ENCODE measurements at regions not wholly inside any gene's neighbourhood (a gene's known extent, or its start where the extent isn't known, plus 50 kb on each side); places are given as distances from the start of the nearest gene placed in this dataset.

GRCh38 chr1:232267092-232267836, 362.7 kb downstream of the SIPA1L2 start:
- H3K36me3 ChIP-seq (ENCODE audit: control insufficient read depth, insufficient read depth, low read length), result no peaks in the 10 kb centered on the region
- no peaks in the 10 kb centered on the region for H3K27me3 ChIP-seq (ENCODE audit: control insufficient read depth, insufficient read depth, low read length)
- no peak for DNase-seq (ENCODE audit: low read depth)
- POLR2A ChIA-PET, result no interaction called here
- CTCF ChIA-PET, result no interaction called here
- no peak for TF ChIP-seq CTCF (IDR thresholded peaks at IDR 0.05; ENCODE audit: insufficient read depth, low read depth, low read length)
- no peak overlapping the region for H3K4me3 ChIP-seq (ENCODE audit: low read depth, low read length)

- H3K27me3 ChIP-seq (ENCODE audit: control insufficient read depth, insufficient read depth, low read length), result 0 out of 2 replicates have a peak, but pooled peaks cover 2% of the 10 kb centered on the region
- TF ChIP-seq CTCF (IDR thresholded peaks at IDR 0.05; ENCODE audit: insufficient read depth, low read depth, low read length), result no peak
- no peak overlapping the region for H3K4me3 ChIP-seq (ENCODE audit: low read depth, low read length)
- no peak for DNase-seq (ENCODE audit: low read depth)
- ChIA-PET CTCF (interaction anchor here (1.3 kb wide), 1 partner anchor 37 kb away, joined by 4 read pairs; no protein-coding TSS in a partner anchor), POLR2A (no interaction called here)
- no peaks in the 10 kb centered on the region for H3K36me3 ChIP-seq (ENCODE audit: control insufficient read depth, insufficient read depth, low read length)
Measured at GRCh38 chr1:232263452-232263851, 366.5 kb downstream of the SIPA1L2 start.

DNA sequence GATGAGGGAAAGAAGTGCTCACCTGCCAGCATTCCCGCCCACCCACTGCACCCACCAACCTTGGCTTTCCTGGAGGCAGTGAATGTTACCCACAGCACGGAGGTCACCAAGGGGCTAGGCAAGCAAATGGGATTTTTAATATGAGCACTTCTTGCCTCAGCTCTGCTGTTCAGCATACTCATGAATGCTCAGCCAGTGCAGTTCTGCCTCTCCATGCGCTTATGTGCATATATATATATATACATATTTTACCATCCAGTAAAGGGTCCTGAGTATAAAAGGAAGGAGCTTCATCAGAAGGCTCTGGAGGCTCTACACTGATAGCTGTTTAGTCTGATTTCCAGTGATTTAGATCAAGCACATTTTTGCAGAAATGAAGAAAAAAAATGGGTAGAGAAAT, 366.9 kb downstream of the SIPA1L2 start:
- Histone ChIP-seq H3K36me3 (ENCODE audit: control insufficient read depth, insufficient read depth, low read length) (no peaks in the 10 kb centered on the region), H3K4me3 (ENCODE audit: low read depth, low read length) (no peak overlapping the region), H3K27me3 (ENCODE audit: control insufficient read depth, insufficient read depth, low read length) (0 out of 2 replicates have a peak, but pooled peaks cover 2% of the 10 kb centered on the region)
- ChIA-PET CTCF (interaction anchor here (1.3 kb wide), 1 partner anchor 38 kb away, joined by 4 read pairs; no protein-coding TSS in a partner anchor), POLR2A (no interaction called here)
- TF ChIP-seq CTCF (IDR thresholded peaks at IDR 0.05; ENCODE audit: insufficient read depth, low read depth, low read length), result no peak
- DNase-seq (ENCODE audit: low read depth), result no peak

DNA sequence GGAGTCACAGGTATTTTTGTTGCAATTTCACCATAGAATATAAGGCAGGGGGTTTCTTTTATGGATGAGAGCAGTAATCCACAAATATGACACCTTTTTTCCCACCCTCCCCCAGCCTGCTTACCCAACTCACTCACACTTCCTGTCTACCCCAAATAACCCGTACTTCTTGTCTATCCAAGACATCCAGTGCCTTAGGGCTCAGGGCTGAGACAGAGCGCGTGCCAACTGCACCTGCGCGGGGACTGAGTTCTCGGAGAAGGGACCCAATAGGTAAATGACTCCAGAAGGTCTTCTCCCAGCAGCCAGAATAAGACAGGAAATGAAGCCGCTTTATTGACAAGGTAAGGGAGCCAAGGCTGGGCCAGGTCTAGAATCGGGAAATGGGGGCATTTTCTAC, 369.1 kb downstream of the SIPA1L2 start:
- H3K36me3 ChIP-seq (ENCODE audit: control insufficient read depth, insufficient read depth, low read length), result no peaks in the 10 kb centered on the region
- 0 out of 2 replicates have a peak, but pooled peaks cover 2% of the 10 kb centered on the region for H3K27me3 ChIP-seq (ENCODE audit: control insufficient read depth, insufficient read depth, low read length)
- H3K4me3 ChIP-seq (ENCODE audit: low read depth, low read length), result no peak overlapping the region
- ChIA-PET CTCF (no interaction called here), POLR2A (no interaction called here)
- TF ChIP-seq CTCF (IDR thresholded peaks at IDR 0.05; ENCODE audit: insufficient read depth, low read depth, low read length), result no peak
- no peak for DNase-seq (ENCODE audit: low read depth)

DNA sequence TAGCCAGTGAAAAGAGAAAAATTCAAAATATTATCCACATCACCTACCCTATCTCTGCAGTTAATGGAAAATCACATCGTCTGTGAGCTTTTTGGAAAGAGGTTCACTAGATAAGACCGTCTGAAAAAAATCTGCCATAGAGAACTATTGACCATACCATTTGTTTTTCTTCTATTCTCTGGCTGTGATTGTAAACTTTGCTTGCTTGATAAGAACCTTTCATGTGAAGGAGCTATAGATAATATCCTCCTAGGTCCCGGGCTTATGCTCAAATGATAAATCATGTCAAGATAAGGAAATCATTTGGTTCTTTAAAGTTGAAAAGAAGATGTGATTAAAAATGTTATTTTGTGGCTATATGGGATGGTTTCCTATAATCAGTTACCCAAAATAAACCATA, 369.9 kb downstream of the SIPA1L2 start:
- no peak for TF ChIP-seq CTCF (IDR thresholded peaks at IDR 0.05; ENCODE audit: insufficient read depth, low read depth, low read length)

More for the DNA sequence above, 369.9 kb downstream of the SIPA1L2 start:
- 0 out of 2 replicates have a peak, but pooled peaks cover 2% of the 10 kb centered on the region for H3K27me3 ChIP-seq (ENCODE audit: control insufficient read depth, insufficient read depth, low read length)
- H3K36me3 ChIP-seq (ENCODE audit: control insufficient read depth, insufficient read depth, low read length), result no peaks in the 10 kb centered on the region
- POLR2A ChIA-PET, result no interaction called here
- CTCF ChIA-PET, result interaction anchor here (1.2 kb wide), 1 partner anchor 12 kb away, joined by 3 read pairs; no protein-coding TSS in a partner anchor
- no peak for DNase-seq (ENCODE audit: low read depth)
- no peak overlapping the region for H3K4me3 ChIP-seq (ENCODE audit: low read depth, low read length)
